GDM1 (cell line): ENCODE measurements at regions not wholly inside any gene's neighbourhood (a gene's known extent, or its start where the extent isn't known, plus 50 kb on each side); places are given as distances from the start of the nearest gene placed in this dataset.

Experiments used
- DNase-seq: peaks from one replicate; lab custom pipeline; 2025; lab: John Stamatoyannopoulos, UW

GRCh38 chr22:49178246-49179005, 649.2 kb downstream of the BRD1 start:
- DNase-seq = no peak

GRCh38 chr22:49177666-49178065, 650.0 kb downstream of the BRD1 start:
- no peak for DNase-seq

- DNase-seq = no peak
Observed at GRCh38 chr22:49176956-49177355, 650.7 kb downstream of the BRD1 start.

- DNase-seq = no peak
Observed at GRCh38 chr22:49170053-49170452, 657.6 kb downstream of the BRD1 start.

GRCh38 chr22:49169074-49169744, 658.5 kb downstream of the BRD1 start:
- no peak for DNase-seq

GRCh38 chr22:49168219-49168813, 659.4 kb downstream of the BRD1 start:
- no peak for DNase-seq

- DNase-seq = no peak
Observed at GRCh38 chr22:49166746-49167145, 660.9 kb downstream of the BRD1 start.

- DNase-seq = no peak
Observed at GRCh38 chr22:49166211-49166610, 661.5 kb downstream of the BRD1 start.

- no peak for DNase-seq
Observed at GRCh38 chr22:49164773-49165320, 662.8 kb downstream of the BRD1 start.

GRCh38 chr22:49163960-49164690, 663.5 kb downstream of the BRD1 start:
- no peak for DNase-seq

GRCh38 chr22:49163258-49163959, 664.3 kb downstream of the BRD1 start:
- no peak for DNase-seq

GRCh38 chr22:49162841-49163240, 664.8 kb downstream of the BRD1 start:
- no peak for DNase-seq

- DNase-seq = no peak
Observed at GRCh38 chr22:49161002-49161850, 666.4 kb downstream of the BRD1 start.

GRCh38 chr22:49160261-49161001, 667.2 kb downstream of the BRD1 start:
- no peak for DNase-seq

- DNase-seq = no peak
Observed at GRCh38 chr22:49159711-49160110, 668.0 kb downstream of the BRD1 start.

GRCh38 chr22:49158741-49159564, 668.7 kb downstream of the BRD1 start:
- no peak for DNase-seq

- DNase-seq = no peak
Observed at GRCh38 chr22:49157529-49158339, 669.9 kb downstream of the BRD1 start.

GRCh38 chr22:49156662-49157285, 670.9 kb downstream of the BRD1 start:
- DNase-seq = no peak
